RPMI8226 (cell line): ENCODE measurements at regions not wholly inside any gene's neighbourhood (a gene's known extent, or its start where the extent isn't known, plus 50 kb on each side); places are given as distances from the start of the nearest gene placed in this dataset.
"Not testable (repeated sequence)": the region's sequence is repeated elsewhere in the genome, so short reads cannot be mapped to it uniquely, and the experiment has no call there.

Experiments used
- DNase-seq: peaks from one replicate; pipeline ENCODE4 v3.0.0-alpha.2; 2015

- no peak for DNase-seq
Measured at GRCh38 chr11:11000579-11001283, 142.9 kb upstream of the ZBED5 start.

DNA sequence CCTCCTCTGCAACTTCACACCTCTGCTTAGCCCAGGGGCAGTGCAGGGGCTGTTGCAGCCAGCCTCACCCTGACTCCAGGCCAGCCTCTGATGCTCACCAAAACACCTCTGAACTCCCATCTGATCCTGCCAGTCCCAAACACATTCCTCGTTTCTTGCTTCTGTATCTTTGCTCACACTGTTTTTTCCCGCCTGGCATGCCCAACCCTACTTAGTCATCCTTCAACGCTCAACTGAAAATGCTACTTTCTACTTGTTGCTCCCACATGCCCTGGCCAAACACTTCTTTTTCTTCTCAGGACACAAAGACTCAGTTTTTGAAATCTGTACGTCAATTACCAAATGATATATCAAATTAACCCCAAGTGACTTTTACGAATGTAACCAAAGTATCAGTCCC is 140.8 kb upstream of the ZBED5 start:
- DNase-seq, result no peak

DNA sequence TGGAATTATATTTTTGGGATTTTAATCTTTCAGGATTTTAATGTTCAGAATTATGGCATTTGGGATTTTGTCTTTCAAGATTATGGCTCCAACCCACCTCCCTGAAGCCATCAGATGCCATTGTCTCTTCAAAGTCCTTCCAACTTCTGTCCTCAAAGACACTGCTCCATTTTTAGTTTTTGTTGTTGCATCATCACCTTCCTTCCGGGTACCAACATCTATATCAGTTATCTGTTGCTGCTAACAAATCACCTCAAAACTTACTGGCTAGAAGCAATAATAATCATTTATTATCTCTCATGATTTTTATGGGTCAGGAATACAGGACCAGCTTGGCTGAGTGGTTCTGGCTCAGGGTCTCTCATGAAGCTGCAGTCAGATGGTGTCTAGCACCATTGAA is 138.8 kb upstream of the ZBED5 start:
- DNase-seq, result no peak

GRCh38 chr11:10993640-10994039 is 135.8 kb upstream of the ZBED5 start:
- no peak for DNase-seq

GRCh38 chr11:10993186-10993585 is 135.3 kb upstream of the ZBED5 start:
- no peak for DNase-seq

DNA sequence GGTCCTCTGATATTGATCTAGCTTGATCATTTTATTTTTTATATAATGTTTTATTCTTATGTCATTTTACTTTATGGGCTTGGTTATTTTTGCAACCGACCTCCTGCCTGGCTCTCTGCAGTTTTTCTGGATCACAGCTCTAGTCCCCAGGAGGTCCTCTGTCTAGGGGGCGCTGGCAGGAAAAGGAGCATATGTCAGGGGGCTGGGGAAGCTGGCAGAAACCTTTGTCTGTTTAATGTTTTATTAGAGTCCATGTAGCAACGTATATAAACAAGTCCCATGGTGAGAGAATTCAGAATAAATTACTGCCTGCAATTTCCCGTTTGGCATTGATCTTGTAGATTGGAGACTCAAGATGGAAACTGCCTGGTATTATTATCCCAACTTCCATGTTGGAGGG is 133.5 kb upstream of the ZBED5 start:
- DNase-seq, result no peak

DNA sequence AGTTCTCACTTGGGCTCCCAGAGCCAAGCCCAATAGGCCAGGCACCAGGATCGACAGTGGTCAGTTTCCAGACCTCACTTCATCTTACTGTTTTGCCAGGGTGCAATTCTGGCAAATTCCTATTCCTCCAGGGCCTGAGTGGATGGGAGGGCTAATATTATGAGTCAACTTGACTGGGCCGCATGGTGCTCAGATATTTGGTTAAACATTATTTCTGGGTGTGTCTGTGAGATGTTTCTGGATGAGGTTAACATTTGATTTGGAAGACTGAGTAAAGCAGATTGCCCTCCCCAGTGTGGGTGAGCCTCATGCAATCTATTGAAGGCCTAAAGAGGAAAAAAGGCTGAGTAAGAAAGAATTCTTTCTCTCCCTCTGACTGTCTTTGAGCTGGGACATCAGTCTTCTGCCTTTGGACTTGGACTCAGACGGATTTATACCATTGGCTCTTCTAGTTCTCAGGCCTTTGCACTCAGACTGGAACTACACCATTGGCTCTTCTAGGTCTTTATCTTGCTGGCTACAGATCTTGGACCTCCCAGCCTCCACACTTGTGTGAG is 132.9 kb upstream of the ZBED5 start:
- DNase-seq, result no peak

- DNase-seq, result no peak
Measured at GRCh38 chr11:10990160-10990559, 132.3 kb upstream of the ZBED5 start.

DNA sequence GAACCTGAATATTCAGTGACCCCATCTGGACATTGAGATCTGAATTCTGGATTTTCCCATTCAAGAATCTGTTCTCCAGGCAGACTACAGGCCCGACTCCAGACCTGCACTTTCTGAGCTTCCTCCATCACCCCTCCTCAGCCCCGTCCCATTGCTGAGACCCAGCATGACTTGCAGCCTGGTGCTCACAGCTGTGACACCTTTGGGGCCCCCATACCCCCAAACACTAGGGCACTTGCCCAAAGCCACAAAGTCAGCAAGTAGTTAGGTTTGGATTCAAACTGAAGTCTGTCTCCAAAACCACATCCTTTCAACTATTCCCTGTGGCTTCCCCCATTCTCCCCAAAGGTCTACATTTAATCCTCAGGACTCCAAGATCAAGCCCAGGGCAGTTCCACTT is 128.2 kb upstream of the ZBED5 start:
- DNase-seq, result no peak

GRCh38 chr11:10984742-10985141 is 126.9 kb upstream of the ZBED5 start:
- no peak for DNase-seq

DNA sequence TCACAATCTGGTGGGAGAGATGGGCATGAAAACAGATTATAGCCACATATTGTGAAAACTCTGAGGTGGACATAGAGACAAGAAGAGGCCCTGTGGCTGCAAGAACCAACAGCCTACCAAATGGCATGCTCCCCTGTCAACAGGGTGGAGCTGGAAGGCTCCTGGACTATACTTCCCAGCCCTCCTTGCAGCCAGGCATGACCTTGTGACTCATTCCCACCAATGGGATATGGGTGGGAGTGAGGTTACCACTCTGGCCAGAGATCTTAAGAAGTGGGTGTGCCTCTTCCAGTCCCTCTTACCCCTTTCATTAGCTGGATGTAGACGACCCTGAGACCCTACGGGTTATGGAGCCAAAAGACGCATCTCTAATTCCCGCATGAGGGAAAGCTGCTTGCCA is 126.4 kb upstream of the ZBED5 start:
- no peak for DNase-seq

GRCh38 chr11:10982704-10983510 is 125.1 kb upstream of the ZBED5 start:
- no peak for DNase-seq

- DNase-seq, result no peak
Measured at GRCh38 chr11:10979529-10979928, 121.7 kb upstream of the ZBED5 start.

GRCh38 chr11:10978198-10978597 is 120.3 kb upstream of the ZBED5 start:
- no peak for DNase-seq

GRCh38 chr11:10975287-10975721 is 117.5 kb upstream of the ZBED5 start:
- DNase-seq, result no peak

GRCh38 chr11:10973416-10973815 is 115.6 kb upstream of the ZBED5 start:
- no peak for DNase-seq

- DNase-seq, result no peak
Measured at GRCh38 chr11:10970926-10971325, 113.1 kb upstream of the ZBED5 start.

- no peak for DNase-seq
Measured at GRCh38 chr11:10969387-10969786, 111.5 kb upstream of the ZBED5 start.

DNA sequence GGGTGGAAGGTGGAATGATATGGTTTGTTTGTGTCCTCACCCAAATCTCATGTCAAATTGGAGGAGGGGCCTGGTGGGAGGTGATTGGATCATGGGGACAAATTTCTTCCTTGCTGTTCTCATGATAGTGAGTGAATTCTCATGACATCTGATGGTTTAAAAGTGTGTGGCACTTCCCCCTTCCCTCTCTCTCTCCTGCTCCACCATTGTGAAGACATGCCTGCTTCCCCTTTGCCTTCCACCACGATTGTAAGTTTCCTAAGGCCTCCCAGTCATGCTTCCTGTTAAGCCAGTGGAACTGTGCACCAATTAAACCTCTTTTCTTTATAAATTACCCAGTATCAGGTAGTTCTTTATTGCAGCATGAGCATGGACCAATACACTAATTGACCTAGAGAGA is 99.0 kb upstream of the ZBED5 start:
- not testable (repeated sequence) for DNase-seq

- no peak for DNase-seq
Measured at GRCh38 chr11:10955616-10956015, 97.8 kb upstream of the ZBED5 start.

GRCh38 chr11:10954184-10954583 is 96.3 kb upstream of the ZBED5 start:
- no peak for DNase-seq

GRCh38 chr11:10952872-10953271 is 95.0 kb upstream of the ZBED5 start:
- DNase-seq, result no peak

DNA sequence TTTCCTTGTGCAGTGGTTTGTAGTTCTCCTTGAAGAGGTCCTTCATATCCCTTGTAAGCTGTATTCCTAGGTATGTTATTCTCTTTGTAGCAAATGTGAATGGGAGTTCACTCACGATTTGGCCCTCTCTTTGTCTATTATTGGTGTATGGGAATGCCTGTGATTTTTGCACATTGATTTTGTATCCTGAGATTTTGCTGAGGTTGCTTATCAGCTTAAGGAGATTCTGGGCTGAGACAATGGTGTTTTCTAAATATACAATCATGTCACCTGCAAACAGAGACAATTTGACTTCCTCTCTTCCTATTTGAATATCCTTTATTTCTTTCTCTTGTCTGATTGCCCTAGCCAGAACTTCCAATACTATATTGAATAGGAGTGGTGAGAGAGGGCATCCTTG is 90.1 kb upstream of the ZBED5 start:
- not testable (repeated sequence) for DNase-seq

DNA sequence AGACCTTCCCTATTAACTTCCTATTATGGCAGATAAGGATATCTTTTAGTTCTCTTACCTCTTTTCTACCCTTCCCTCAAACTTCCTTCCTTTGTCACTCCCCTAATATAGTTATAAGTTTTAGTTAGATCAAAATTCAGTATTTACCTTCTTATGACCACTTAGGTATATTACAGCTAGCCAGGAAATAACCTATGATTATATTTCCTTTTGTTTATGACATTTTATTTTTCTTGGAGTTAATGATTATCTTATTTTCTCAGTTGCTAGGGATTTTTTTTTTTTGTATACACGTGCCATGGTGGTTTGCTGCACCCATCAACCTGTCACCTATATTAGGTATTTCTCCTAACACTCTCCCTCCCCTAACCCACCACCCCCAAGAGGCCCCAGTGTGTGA is 88.2 kb upstream of the ZBED5 start:
- DNase-seq, result no peak
